CD4-positive, alpha-beta memory T cell (primary cell): ENCODE measurements at regions not wholly inside any gene's neighbourhood (a gene's known extent, or its start where the extent isn't known, plus 50 kb on each side); places are given as distances from the start of the nearest gene placed in this dataset.
"Not testable (repeated sequence)": the region's sequence is repeated elsewhere in the genome, so short reads cannot be mapped to it uniquely, and the experiment has no call there.

Experiments used
- CTCF ChIA-PET: fragments of 350-600 bp; sonication (Branson Sonifier 250); formaldehyde crosslinking; loops from one replicate; lab custom pipeline; 2021; ENCODE audit warnings: inconsistent platforms; ENCODE audit not compliant: partially characterized antibody; lab: Charles Lee
- POLR2A ChIA-PET: fragments of 350-600 bp; sonication (Branson Sonifier 250); formaldehyde crosslinking; loops from one replicate; lab custom pipeline; 2021; ENCODE audit not compliant: partially characterized antibody; lab: Charles Lee
- DNase-seq, 5 donors: peaks; one replicate each; pipeline versions ENCODE4 v3.0.0 to v3.0.0-alpha.2; 2020 to 2022; ENCODE audit warnings: mixed read lengths in 1 of 5
- H3K27ac ChIP-seq: one replicate; pipeline ENCODE4 v1.7.0; 2013; ENCODE audit warnings: low read depth, low read length
- H3K27me3 ChIP-seq: 2 replicates; pipeline ENCODE4 v1.7.0; 2013; ENCODE audit warnings: mild to moderate bottlenecking, low read length, moderate library complexity; ENCODE audit not compliant: insufficient read depth
- H3K36me3 ChIP-seq: 2 replicates; pipeline ENCODE4 v1.7.0; 2013; ENCODE audit warnings: mild to moderate bottlenecking, low read length, moderate library complexity; ENCODE audit not compliant: insufficient read depth
- H3K4me1 ChIP-seq: 2 replicates; pipeline ENCODE4 v1.7.0; 2013; ENCODE audit warnings: mild to moderate bottlenecking, low read length, moderate library complexity; ENCODE audit not compliant: insufficient read depth
- H3K4me3 ChIP-seq, 2 donors: one replicate each; pipeline ENCODE4 v1.7.0; 2013; ENCODE audit warnings: low read length in 2 of 2, mild to moderate bottlenecking in 1 of 2
- H3K9me3 ChIP-seq, 2 donors: one replicate each; pipeline ENCODE4 v1.7.0; 2013; ENCODE audit warnings: low read length in 2 of 2, control low read depth in 1 of 2; ENCODE audit not compliant: control insufficient read depth in 1 of 2
- H3K27ac Mint-ChIP-seq, 7 donors: one replicate each; pipeline ENCODE4 v1.8.0; 2020 to 2021; ENCODE audit warnings: mixed read lengths in 7 of 7, mild to moderate bottlenecking in 6 of 7, inconsistent platforms in 3 of 7, moderate library complexity in 3 of 7
- H3K27me3 Mint-ChIP-seq, 2 donors: one replicate each; pipeline ENCODE4 v1.8.0; 2020 to 2021; ENCODE audit warnings: mixed read lengths in 2 of 2
- H3K36me3 Mint-ChIP-seq, 2 donors: one replicate each; pipeline ENCODE4 v1.8.0; 2020 to 2021; ENCODE audit warnings: mixed read lengths in 2 of 2, inconsistent platforms in 1 of 2, mild to moderate bottlenecking in 1 of 2
- H3K4me1 Mint-ChIP-seq, 4 donors: one replicate each; pipeline ENCODE4 v1.8.0; 2020 to 2021; ENCODE audit warnings: mixed read lengths in 4 of 4, mild to moderate bottlenecking in 1 of 4
- H3K4me3 Mint-ChIP-seq, 8 donors: one replicate each; pipeline ENCODE4 v1.8.0; 2020 to 2021; ENCODE audit warnings: mixed read lengths in 8 of 8, mild to moderate bottlenecking in 7 of 8, moderate library complexity in 6 of 8, inconsistent platforms in 3 of 8
- H3K9me3 Mint-ChIP-seq, 8 donors: one replicate each; pipeline ENCODE4 v1.8.0; 2020 to 2021; ENCODE audit warnings: mixed read lengths in 8 of 8, mild to moderate bottlenecking in 5 of 8, inconsistent platforms in 3 of 8, moderate library complexity in 1 of 8
- intact Hi-C: fragments of 100-400 bp; cut with micrococcal nuclease; formaldehyde crosslinking; loops from one replicate; pipeline ENCODE4 v1.15.1; 2023

DNA sequence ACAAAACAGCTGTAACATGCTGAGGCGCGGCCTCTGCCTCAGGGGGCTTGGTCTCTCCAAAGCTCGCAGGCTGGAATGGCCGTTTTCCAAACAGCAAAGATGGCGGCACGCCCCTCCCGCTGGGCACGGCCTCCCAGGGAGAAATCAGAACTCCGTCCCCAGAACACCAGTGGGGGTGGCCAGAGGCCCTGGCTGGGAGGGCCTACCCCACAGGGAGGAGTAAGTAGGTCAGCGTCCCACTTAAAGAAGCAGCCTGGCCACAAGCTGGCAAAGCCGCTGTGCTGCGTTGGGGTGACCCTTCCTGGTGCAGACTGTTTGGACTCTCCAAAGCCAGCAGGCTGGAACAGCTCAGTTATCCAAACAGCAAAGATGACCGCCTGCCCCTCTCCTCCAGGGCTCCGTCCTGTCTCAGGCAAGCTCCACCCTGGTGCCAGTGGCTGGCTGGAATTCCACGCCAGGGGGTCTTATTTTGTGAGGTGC, 862.8 kb downstream of the TRIML1 start:
- DNase-seq, result no peak
- no peaks in the 10 kb centered on the region for H3K9me3 ChIP-seq
- intact Hi-C loops, result no loop called here
- no peak overlapping the region for H3K4me3 ChIP-seq
- no peaks in the 10 kb centered on the region for H3K4me1 ChIP-seq
- H3K27ac ChIP-seq, result no peak overlapping the region
- H3K27me3 Mint-ChIP-seq, result no peaks in the 10 kb centered on the region
- POLR2A ChIA-PET, result no interaction called here
- no peaks in the 10 kb centered on the region for H3K36me3 Mint-ChIP-seq
- CTCF ChIA-PET, result no interaction called here
- H3K27ac Mint-ChIP-seq, result no peak overlapping the region
- peaks cover 0 to 22% (median 10%) of the 10 kb centered on the region in 8 donors for H3K9me3 Mint-ChIP-seq
- H3K4me3 Mint-ChIP-seq, result no peak overlapping the region
- peaks cover 0 to 2% (median 0%) of the 10 kb centered on the region in 4 donors for H3K4me1 Mint-ChIP-seq
- H3K27me3 ChIP-seq, result no peaks in the 10 kb centered on the region
- H3K36me3 ChIP-seq, result no peaks in the 10 kb centered on the region

- Mint-ChIP-seq H3K4me3 (no peak overlapping the region), H3K27ac (no peak overlapping the region), H3K27me3 (no peaks in the 10 kb centered on the region), H3K36me3 (no peaks in the 10 kb centered on the region), H3K4me1 (peaks cover 0 to 2% (median 0%) of the 10 kb centered on the region in 4 donors), H3K9me3 (peaks cover 1 to 22% (median 10%) of the 10 kb centered on the region in 8 donors)
- no peaks in the 10 kb centered on the region for H3K4me1 ChIP-seq
- no peaks in the 10 kb centered on the region for H3K9me3 ChIP-seq
- DNase-seq, result no peak
- no peaks in the 10 kb centered on the region for H3K36me3 ChIP-seq
- H3K27me3 ChIP-seq, result no peaks in the 10 kb centered on the region
- no peak overlapping the region for H3K27ac ChIP-seq
- intact Hi-C loops, result no loop called here
- ChIA-PET CTCF (no interaction called here), POLR2A (no interaction called here)
- no peak overlapping the region for H3K4me3 ChIP-seq
These were observed 863.2 kb downstream of the TRIML1 start for GRCh38 chr4:189002475-189002874.

- intact Hi-C loops, DNase-seq, H3K4me3 ChIP-seq, H3K4me1 ChIP-seq, POLR2A ChIA-PET, H3K27me3 Mint-ChIP-seq, H3K4me1 Mint-ChIP-seq, CTCF ChIA-PET, H3K27ac ChIP-seq, H3K36me3 Mint-ChIP-seq, H3K4me3 Mint-ChIP-seq, H3K9me3 ChIP-seq, H3K36me3 ChIP-seq, H3K27ac Mint-ChIP-seq, H3K27me3 ChIP-seq: not testable (repeated sequence)
- H3K9me3 Mint-ChIP-seq, result peaks cover 0 to 13% (median 7%) of the 10 kb centered on the region in 8 donors
These were observed 871.4 kb downstream of the TRIML1 start for GRCh38 chr4:189010452-189011217.

DNA sequence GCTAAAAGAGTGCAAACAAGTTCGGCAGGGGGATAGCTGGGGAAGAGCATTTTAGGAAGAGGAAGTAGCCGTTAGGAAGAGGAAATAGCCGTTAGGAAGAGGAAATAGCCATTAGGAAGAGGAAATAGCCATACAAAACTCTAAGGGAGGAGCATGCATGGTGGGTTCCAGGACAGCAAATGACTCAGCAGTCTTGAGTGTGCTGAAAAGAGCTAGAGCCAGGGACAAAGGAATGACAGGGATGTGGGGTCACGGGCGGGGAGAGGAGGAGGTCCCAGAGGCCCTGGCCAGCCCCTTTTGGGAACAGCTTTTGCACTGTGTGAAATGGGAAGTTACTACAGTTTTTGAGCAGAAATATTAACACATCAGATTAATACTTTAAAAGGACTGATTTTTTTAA, 882.6 kb downstream of the TRIML1 start:
- Histone ChIP-seq H3K9me3 (no peaks in the 10 kb centered on the region), H3K27ac (no peak overlapping the region), H3K27me3 (no peaks in the 10 kb centered on the region), H3K4me1 (no peaks in the 10 kb centered on the region), H3K4me3 (no peak overlapping the region), H3K36me3 (no peaks in the 10 kb centered on the region)
- no peaks in the 10 kb centered on the region for H3K4me1 Mint-ChIP-seq
- intact Hi-C loops, result no loop called here
- POLR2A ChIA-PET, result no interaction called here
- no peak for DNase-seq
- H3K27me3 Mint-ChIP-seq, result no peaks in the 10 kb centered on the region
- no peak overlapping the region for H3K27ac Mint-ChIP-seq
- no peak overlapping the region for H3K4me3 Mint-ChIP-seq
- peaks cover 2 to 14% (median 10%) of the 10 kb centered on the region in 8 donors for H3K9me3 Mint-ChIP-seq
- no peaks in the 10 kb centered on the region for H3K36me3 Mint-ChIP-seq
- CTCF ChIA-PET, result no interaction called here

DNA sequence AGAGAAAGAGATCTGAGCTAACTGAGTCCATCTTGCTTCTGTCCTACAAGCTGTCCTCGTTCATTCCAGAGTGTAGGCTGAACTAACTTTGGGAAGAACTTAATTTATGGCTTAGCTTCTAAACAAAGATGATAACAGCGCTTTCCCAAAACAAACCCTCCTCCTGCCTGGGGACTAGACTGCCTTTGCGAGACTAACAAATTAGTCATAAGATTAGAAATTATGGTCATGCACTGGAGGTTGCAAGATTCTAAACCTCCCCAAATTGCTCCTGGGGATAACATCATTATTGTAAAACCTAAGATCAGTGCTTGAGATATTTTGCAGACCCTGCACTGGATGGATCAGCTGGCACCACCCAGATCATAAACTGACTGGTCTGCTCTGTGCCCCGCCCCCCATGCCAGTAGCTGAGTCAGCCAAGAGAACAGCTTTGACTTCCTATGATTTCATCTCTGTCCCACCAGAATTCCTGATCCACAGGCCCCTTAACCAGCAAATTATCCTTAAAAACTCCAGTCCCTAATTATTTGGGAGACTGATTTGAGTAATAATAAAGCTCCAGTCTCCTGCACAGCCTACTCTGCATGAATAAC, 883.3 kb downstream of the TRIML1 start:
- CTCF ChIA-PET, result no interaction called here
- H3K4me1 Mint-ChIP-seq, result no peaks in the 10 kb centered on the region
- POLR2A ChIA-PET, result no interaction called here
- Histone ChIP-seq H3K4me1 (no peaks in the 10 kb centered on the region), H3K9me3 (no peaks in the 10 kb centered on the region), H3K36me3 (no peaks in the 10 kb centered on the region), H3K27me3 (no peaks in the 10 kb centered on the region), H3K27ac (no peak overlapping the region), H3K4me3 (no peak overlapping the region)
- intact Hi-C loops, result no loop called here
- H3K36me3 Mint-ChIP-seq, result no peaks in the 10 kb centered on the region
- DNase-seq, result no peak
- peaks cover 2 to 14% (median 10%) of the 10 kb centered on the region in 8 donors for H3K9me3 Mint-ChIP-seq
- H3K4me3 Mint-ChIP-seq, result no peak overlapping the region
- no peaks in the 10 kb centered on the region for H3K27me3 Mint-ChIP-seq
- H3K27ac Mint-ChIP-seq, result no peak overlapping the region

- H3K4me1 ChIP-seq, result no peaks in the 10 kb centered on the region
- H3K27me3 ChIP-seq, result no peaks in the 10 kb centered on the region
- no peak overlapping the region for H3K4me3 Mint-ChIP-seq
- no peaks in the 10 kb centered on the region for H3K9me3 ChIP-seq
- H3K9me3 Mint-ChIP-seq, result peaks cover 0 to 6% (median 4%) of the 10 kb centered on the region in 8 donors
- POLR2A ChIA-PET, result no interaction called here
- H3K27ac Mint-ChIP-seq, result no peak overlapping the region
- H3K4me1 Mint-ChIP-seq, result no peaks in the 10 kb centered on the region
- H3K36me3 ChIP-seq, result no peaks in the 10 kb centered on the region
- CTCF ChIA-PET, result no interaction called here
- H3K36me3 Mint-ChIP-seq, result no peaks in the 10 kb centered on the region
- no peaks in the 10 kb centered on the region for H3K27me3 Mint-ChIP-seq
- H3K27ac ChIP-seq, result no peak overlapping the region
- no peak overlapping the region for H3K4me3 ChIP-seq
- no peak for DNase-seq
- intact Hi-C loops, result no loop called here
These were observed 890.8 kb downstream of the TRIML1 start for GRCh38 chr4:189029976-189030504.

- CTCF ChIA-PET, result no interaction called here
- Mint-ChIP-seq H3K27ac (no peak overlapping the region), H3K4me3 (no peak overlapping the region), H3K27me3 (no peaks in the 10 kb centered on the region), H3K4me1 (no peaks in the 10 kb centered on the region), H3K36me3 (no peaks in the 10 kb centered on the region), H3K9me3 (peaks cover 0 to 6% (median 4%) of the 10 kb centered on the region in 8 donors)
- H3K4me1 ChIP-seq, result no peaks in the 10 kb centered on the region
- H3K27ac ChIP-seq, result no peak overlapping the region
- intact Hi-C loops, result no loop called here
- no peaks in the 10 kb centered on the region for H3K36me3 ChIP-seq
- no peaks in the 10 kb centered on the region for H3K27me3 ChIP-seq
- H3K4me3 ChIP-seq, result no peak overlapping the region
- no peaks in the 10 kb centered on the region for H3K9me3 ChIP-seq
- DNase-seq, result no peak
- POLR2A ChIA-PET, result interaction anchor here (0.6 kb wide), 1 partner anchor 1517 kb away, joined by 3 read pairs; no protein-coding TSS in a partner anchor
These were observed 893.5 kb downstream of the TRIML1 start for GRCh38 chr4:189032606-189033338.
